Ramos (cell line): ENCODE measurements at regions not wholly inside any gene's neighbourhood (a gene's known extent, or its start where the extent isn't known, plus 50 kb on each side); places are given as distances from the start of the nearest gene placed in this dataset.

ENCODE experiments used
- in situ Hi-C: fragments of 300-500 bp; cut with MboI; formaldehyde crosslinking; loops from one replicate; pipeline ENCODE4 v1.14.3; 2022; ENCODE audit warnings: low sequenced_read_pairs; ENCODE audit not compliant: unreplicated experiment

DNA sequence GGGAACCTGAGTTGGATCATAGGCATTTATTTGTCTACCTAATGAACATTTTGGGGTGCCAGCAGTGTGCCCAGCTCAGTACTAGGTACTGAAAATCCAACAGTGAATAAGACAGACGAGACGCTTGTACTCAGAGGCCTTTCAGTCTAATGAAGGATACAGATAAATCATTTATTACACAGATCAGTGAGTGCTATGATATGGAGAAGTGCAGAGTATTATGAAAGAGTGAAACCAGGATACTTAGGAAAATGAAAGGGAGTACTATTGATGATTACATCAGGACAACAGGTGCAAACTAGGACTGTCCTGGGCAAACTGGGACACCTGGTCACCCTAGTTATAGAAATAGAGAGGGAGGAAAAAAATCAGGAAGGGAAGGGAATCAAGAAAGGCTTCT, 207.5 kb upstream of the NCAM1 start:
- in situ Hi-C loops = no loop called here

DNA sequence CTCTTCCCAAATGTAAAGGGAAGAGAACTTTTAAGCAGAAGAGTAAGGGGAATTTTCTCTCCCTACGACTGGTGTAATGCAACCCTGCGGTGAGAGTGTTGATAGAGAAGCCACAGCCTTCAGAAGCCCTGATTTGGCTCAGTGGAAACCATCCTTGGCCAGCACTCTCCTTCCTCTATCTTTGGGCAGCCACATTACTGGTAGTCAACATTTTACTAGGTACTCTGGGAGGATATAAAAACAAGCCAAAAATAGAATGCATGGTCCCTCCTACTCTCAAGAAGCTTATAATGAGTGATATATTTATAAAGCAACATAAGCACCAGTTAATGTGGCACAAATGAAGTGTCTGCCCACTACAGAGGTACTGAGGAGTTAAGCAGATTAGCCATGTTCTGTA, 201.8 kb upstream of the NCAM1 start:
- in situ Hi-C loops = no loop called here

DNA sequence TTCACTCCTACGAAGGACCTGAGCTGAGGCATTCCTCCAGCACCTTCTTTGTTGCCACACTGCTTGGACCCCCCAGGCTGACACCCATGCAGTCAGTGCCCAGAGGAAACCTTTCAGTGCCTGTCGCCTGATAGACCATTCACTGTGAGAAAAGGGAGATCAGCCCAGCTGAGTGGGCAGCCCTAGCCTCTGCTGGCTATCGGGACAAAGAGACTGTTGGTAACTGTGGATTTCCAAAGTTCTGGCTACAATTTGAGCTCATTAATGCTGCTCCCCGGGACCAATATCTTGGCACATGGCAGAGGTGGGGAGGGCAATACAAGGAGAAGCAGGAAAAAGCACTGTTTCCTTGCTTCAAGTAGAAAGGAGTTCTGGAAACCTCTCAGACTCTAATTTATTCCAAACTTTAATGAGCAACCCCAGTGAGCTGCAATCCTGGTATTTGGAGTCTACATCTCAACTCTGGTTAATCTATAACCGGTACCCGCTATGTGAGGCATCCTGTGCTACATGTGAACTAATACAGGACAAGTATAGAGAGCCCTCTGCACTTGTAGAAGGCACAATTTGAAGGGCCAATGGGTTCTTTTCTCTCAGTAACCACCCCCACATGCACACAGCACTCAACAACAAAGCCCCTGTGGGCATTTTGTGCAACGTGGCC, 200.7 kb upstream of the NCAM1 start:
- in situ Hi-C loops = no loop called here

DNA sequence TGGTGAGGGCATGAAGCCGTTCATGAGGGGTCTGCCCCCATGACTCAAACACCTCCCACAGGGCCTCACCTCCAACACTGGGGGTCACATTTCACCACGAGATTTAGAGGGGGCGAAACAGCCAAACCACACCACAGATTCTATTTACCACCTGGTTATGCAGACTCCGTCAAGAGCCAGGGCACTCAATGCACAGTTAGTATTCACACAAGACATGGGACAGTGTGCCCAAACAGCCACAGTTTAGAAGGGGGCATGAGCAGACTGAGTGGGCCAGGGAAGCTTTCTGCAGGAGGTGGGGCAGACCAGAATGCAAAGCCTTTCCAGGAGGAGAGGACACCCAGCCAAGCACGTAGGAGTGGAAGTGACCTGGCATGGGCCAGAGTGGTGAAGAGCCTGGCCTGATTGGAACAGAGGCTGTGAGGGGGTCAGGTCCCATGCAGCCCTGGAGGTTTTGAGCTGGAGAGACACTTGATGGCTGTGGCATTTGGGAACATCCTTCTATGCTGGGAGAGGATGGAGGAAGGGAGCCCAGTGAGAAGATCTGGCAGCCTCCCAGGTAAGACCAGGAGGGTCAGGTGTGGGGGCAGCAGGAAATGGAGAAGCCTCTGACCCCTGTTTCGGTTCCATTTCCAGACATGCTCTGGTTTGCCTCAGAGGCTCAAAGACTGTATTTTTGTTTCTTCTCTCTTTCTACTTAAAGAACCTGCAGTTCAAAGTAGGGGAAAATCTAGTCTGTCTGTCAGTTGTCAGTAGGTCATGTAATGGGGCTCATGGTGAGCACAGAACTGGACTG, 199.1 kb upstream of the NCAM1 start:
- in situ Hi-C loops = no loop called here

DNA sequence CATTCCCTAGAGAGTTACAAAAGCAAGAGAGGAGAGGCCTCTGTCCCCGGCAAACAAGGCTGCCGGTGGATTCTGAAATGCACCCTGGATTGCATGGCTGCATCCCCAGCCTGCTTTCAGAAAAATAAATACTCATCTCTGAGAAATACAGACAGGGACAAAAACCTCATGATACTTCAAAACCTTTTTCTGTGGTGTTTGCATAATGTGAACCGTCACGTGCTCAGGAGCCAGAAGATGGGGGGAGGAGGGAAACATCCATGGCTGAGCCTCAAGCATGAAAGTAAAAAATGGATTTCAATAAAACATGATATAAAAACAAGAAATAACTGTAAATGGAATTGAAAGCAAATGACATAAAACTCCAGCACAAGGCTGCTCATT, 198.5 kb upstream of the NCAM1 start:
- in situ Hi-C loops = no loop called here

DNA sequence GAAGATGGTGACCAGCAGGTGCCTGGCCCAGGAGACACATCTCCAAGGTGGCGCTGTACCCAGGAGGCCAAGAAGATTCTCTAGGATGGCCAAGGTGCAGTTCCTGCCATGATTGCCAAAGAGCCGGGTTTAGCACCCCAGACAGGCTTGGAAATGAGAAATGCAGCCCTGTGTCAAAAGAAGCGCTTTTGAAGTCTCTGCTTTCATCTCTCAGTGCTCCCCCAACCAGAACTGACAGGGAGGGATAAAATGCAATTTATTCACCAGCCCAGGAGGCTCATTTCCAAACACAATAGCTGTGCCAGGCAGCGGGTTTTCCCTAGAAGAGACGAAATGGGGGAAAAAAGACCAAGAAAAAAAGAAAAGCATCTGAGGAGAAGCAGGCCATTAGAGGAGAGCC, 195.9 kb upstream of the NCAM1 start:
- in situ Hi-C loops = no loop called here

DNA sequence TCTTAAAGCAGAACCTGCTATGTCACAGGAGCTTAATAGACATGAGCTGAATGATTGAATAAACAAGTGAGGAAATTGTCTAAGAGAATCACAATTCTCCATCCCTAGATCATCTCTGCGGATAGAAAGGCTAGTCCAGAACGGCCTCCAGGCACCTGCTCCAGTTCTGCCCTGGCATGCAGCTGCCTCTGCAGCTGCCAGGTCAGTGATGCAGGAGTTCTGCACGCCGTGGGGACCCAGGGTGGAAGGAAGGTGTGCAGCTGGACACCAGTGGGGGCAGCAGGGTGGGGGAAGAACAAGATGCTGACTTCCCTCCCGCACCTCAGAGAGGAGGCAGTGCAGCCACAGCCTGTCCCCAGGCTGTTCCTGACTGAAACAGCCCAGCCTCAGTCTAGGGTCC, 192.1 kb upstream of the NCAM1 start:
- in situ Hi-C loops = no loop called here

DNA sequence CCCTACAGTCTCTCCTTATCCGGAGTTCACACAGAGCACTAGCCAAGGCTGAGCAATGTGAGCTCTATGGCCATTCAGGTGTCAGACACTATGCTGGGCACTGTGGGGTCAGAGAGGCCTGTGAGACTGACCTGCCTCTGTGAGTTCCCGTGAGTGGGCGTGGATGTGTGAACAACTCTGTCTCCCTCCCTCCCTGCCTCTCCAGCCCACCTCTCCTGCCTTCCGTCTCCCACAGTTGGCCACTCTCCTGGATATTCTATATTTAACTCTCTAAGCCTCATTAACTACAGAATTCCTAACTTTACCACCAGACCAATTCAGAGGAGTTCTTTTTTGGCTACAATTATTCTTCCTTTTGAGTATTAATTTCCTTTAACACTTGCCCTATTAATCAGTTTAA, 191.6 kb upstream of the NCAM1 start:
- in situ Hi-C loops = no loop called here

DNA sequence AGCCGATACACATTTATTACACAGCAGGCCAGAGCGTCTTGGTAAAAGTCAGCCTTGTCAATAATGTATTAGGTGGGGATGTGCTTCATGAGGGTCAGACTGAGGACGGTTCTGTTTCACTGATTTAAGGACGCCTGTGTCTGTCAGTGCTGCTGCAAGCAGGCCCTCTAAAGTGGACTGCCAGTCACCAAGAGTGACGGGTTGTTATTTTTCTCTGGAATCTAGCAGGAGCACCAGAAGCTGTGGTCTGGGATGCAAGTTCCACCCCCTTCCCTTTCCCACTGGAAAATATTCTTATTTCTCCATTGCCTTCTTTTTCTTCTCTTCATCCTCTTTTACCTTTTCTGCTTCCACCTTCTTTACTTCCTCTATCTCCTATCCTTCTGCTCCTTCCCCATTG, 191.2 kb upstream of the NCAM1 start:
- in situ Hi-C loops = no loop called here

DNA sequence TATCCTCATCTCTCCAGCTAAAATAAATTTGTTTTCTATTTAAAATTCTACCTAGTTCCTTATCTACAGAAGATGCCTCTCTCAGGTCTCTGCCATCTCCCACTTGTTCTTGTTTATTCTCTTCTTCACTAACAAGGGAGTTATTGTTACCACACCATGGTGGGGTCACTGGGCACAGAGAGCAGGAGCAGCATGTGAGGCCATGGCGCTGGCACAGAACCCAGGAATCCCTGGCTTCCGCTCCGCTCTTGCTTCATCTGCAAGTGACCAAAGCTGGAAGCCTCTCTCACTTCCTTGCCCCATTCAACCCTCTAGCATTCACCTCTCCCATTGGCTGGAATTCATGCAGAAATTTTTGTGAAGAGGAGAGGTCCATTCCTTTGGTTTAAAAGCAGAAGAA, 190.7 kb upstream of the NCAM1 start:
- in situ Hi-C loops = no loop called here

DNA sequence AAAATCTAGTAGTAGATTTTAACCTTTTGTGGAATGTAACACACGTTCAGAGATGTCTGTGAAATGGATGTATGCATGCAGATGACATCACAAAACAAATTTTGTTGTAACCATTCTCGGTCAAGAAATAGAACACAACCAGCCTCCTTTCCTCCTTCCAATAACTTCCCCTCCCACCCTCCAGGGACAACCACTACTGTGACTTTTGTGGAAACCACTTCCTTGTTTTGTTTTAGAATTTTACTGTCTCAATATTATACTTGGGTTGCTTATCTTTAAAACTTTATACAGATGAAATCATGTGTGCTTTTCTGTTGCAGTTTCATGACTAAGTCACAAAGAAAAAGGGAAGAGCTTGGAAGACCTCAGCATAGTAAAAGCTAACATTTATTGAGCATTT, 189.4 kb upstream of the NCAM1 start:
- in situ Hi-C loops = no loop called here

DNA sequence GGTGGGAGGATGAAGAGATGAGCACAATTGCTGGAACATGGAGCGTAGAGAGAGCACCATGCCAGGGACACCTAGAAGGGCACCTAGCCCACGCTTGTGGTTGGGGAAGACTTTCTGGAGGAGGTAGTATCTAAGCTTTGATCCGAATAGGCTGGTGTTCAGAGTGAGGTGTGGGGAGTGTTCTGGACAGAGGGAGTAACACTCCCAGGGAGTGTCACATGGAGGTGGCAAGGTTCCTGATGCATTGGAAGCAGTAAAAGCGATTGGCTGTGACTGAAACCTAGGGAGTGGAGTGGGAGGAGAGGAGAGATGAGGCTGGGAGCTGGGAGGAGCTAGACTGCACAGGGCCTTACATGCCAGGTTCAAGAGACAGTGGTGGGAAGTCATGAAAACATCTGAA, 188.0 kb upstream of the NCAM1 start:
- in situ Hi-C loops = no loop called here

DNA sequence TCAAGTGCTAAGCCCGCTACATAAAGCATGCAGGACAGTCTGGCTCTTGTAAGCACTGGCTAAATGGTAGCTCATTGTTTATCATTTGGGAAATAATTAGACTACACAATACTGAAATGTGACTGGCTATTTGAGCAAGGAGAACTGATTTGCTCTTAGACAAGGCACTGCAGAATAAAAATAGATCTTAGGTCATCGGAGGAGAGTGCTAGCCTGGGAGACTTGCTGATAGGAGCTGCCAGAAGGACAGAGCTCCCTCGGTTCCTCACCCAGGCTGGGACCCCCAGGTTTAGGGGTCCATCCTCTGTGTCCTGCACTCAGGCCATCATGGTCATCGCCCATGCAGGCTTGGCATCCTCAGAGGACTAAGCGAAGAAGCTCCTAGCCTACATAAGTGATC, 184.4 kb upstream of the NCAM1 start:
- in situ Hi-C loops = no loop called here

DNA sequence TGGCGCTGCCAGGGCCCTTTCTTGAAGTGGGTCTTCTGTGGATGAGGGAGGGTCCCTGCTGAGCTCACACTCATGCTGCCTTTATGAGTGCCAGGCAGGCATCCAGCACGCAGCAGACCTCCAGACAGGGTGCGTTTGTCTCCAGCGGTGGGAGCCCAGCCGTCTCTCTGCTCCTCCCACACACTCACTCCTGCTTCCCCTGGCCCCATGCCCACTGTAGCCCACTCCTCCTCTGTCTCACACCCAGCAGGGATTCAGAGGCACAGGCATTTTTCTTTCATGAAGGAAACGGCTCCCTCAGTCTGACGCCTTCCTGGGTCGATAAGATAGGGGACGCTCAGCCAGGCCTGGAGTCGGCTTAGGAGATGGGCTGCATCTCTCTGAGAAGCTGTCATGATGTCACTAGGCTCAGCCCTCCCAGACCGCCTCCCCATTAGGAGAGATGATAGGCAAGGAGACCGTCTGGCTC, 183.9 kb upstream of the NCAM1 start:
- in situ Hi-C loops = no loop called here

DNA sequence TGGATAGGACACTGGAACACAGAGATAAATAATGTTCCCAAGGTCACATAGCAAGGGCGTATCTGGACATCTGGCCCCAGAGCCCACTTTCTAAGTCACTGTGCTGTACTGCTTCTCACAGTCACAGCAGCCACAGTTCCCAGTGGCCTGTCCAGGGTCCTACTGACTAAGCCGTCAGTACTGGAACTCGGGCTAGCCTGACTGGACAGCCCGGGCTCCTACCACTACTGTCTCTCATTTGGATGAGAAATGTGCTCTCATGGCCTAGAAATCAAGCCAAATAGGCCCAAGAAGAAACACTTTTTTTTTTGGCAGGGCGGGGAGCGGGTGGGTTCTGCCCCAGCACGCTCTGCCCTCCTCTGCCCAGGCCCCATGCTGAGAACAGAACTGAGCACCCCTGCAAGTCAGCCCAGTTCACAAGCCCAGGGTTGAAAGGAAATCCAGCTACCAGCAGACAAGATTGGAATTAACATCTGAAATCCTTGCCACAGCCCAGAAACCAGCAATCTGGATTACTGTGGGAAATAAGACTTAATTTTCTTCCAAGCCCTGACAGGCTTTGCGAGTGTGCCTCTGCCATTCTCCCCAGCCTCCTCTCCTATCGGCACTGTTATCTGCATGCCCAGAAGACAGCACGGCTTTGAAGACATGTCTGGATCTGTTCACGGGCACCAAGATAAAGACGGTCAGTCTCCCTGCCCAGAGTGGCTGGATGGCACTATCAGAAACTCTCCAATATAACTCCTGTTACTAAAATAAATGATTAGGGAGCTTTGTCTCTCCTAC, 182.9 kb upstream of the NCAM1 start:
- in situ Hi-C loops = no loop called here

DNA sequence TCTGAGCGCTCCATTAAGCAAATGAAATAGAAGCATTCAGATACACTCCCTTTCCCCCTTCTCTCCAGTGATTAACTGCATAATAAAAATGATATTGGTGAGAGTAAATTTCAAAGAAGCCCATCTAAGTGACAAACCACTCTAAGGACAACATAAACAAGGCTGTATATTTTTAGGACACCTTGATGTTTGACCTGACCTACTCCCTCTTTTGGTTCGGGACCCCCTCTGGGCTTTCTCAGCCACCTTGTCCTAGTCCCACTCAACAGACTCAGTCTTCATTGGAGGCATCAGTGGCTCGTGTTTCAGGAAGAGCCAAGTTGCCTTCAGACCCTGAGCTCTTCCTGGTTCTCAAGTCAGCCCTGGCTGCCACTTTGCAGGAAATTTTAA, 182.3 kb upstream of the NCAM1 start:
- in situ Hi-C loops = no loop called here

DNA sequence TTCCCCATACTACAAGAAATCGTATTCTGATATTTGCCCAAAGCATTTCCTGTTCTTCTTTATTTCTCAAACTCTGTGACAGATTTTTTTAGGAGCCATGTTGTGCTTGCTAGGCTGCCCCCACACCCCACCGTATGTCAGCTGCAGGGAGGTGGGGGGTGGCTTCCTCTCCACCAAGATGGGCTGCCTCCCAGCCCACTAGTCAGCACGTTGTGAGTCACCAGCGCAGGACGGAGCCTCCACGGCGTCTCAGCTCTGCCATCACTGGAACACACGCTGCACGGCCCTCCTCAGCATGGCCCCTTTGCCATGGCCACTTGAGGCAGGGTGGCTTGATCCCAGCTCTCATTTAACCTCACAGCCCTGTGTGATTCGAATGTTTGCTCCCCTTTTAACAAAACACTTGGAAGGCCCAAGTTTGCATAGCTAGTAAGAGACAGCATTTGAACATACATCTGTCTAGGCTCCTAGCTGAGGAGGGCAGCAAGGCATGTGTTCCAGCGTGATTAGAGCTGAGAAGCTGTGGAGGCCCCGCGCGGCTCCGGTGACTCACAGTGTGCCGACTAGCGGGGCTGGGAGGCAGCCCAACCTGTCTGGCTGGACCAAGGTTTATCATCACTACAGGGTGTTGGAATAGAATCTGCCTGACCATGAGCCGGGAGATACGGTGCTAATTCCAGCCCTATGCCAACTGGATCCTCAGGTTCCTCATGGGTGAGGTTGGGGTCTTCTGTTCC, 180.7 kb upstream of the NCAM1 start:
- in situ Hi-C loops = no loop called here

DNA sequence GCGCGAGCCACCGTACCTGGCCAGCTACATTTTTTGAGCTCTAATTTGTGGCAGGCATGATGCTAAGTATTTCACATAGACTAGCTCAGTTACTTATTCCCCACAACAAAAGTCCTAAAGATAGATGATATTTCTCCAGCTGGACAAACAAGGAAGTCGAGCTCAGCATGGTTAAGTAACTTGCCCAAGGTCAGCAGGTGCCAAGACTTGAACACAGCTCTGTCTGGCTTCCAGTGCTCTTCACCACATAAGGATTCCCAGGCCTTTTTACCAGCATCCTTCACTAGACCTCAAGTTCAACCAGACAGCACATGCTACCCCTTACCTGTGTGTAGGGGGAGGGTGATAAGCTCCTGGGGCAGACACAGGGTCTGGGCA, 177.3 kb upstream of the NCAM1 start:
- in situ Hi-C loops = no loop called here

DNA sequence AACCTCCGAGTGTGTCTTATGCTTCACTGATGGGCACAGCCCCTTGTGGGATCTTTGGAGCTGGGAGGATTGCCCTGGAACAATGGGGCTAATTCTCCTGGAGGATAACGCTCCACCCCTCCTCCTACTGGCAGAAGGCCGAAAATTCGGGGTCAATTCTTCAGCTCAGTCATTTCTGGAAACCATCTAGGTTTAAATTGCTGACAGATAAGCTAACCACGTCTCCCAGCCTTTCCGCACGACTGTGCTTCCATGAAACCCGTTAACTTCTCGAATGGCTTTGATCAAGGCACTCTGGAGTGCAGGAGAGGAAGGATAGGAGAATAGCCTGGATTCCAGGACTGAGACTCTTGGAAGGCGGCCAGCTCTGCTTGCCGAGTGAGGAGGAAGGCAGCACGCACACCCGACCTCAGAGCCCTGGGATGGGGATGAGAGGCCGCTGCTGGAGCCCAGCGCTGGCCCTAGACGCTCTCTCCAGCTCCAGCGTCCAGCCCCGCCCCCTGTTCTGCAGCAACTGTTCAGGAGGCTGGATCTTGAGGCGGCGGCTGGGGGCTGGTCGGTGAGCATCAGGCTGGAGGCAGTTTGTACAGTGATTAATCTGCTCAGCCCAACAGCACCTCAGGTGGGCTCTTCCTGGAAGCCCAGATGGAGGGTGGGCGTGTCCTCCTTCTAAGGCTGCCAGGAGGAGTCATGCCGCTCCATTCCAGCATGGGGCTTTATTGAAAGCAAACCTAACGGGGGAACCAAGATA, 176.7 kb upstream of the NCAM1 start:
- in situ Hi-C loops = no loop called here

DNA sequence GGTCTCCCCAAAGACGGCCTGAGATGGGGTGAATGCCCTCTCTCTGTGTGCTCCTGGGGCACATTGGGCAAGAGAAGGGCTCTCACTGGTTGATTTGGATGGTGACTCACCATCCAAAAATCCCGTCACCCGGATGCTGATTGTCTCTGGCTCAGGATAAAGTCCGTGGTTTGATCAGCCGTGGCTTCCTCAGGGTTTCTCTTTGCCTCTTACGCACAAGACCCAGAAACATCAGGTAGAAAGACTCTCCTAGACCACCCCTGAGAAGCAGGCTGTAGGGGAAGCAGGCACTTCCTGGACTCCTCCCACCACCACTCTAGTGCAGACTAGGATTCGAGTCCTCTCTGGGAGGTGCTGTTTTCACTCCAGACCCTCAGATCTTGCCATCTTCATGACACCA, 176.1 kb upstream of the NCAM1 start:
- in situ Hi-C loops = no loop called here
